NCI-H146 treated with DMSO at 0.1 percent for 48 hours (cell line): ENCODE measurements at regions not wholly inside any gene's neighbourhood (a gene's known extent, or its start where the extent isn't known, plus 50 kb on each side); places are given as distances from the start of the nearest gene placed in this dataset.
A peak's percentile ranks its signal among the peaks of the same experiment; 100 is the strongest.

ENCODE experiments used
- DNase-seq: peaks from one replicate; lab custom pipeline; 2025; ENCODE audit not compliant: unreplicated experiment; lab: John Stamatoyannopoulos, UW

GRCh38 chr2:17084877-17085276, 419.2 kb upstream of the CYRIA start:
- no peak for DNase-seq

DNA sequence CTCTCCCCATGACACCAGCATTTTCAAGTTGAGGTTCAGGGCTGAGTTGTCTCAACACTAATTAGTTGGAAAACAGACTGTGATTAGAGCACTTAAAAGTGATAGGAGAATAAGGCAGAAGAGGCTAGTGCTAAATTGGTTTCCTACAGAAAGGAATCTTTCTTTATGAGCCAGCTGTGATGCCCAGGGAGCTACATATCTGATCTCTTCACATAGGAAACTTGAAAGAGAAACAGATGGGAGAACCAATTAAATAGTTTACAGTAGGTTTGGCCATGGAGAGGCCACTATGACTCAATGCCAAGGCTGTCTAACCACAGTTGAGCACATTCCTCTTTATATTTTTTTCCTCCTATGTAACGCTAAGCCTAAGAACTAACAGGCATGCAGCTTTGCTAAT, 418.3 kb upstream of the CYRIA start:
- DNase-seq = no peak

- no peak for DNase-seq
These were observed 413.6 kb upstream of the CYRIA start for GRCh38 chr2:17079262-17079661.

DNA sequence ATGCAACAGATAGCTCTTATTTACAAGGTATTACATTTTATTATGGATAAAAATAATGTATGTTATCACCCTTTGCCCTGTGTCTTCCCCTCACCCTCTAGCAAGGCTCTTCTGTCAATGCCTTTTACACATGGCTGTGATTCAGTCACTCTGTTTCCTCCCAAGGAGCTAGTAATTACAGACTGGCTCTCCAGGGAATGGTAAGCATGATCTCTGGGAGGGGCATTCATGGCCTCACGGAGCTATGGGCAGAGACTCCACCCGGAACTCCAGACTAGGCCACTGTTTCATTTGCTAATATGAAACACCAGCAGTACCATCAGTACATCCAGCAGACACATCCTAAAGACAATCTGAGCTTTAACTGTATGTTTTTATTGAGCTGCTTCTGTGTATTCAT, 410.9 kb upstream of the CYRIA start:
- no peak for DNase-seq

DNA sequence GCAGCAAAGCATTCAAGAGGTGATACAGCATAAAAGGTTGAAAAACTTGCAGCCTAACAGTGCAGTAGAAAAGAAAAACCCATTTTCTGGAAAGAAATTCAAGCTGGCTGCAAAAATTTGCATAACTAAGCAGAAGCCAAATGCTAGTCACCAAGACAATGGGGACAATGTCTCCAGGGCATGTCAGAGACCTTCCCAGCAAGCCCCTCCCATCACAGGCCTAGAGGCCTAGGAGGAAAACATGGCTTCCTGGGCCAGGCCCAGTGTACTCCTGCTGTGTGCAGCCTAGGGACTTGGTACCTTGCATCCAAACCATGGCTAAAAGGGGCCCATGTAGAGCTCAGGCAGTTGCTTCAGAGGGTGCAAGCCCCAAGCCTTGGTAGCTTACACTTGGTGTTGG, 405.1 kb upstream of the CYRIA start:
- DNase-seq = no peak

DNA sequence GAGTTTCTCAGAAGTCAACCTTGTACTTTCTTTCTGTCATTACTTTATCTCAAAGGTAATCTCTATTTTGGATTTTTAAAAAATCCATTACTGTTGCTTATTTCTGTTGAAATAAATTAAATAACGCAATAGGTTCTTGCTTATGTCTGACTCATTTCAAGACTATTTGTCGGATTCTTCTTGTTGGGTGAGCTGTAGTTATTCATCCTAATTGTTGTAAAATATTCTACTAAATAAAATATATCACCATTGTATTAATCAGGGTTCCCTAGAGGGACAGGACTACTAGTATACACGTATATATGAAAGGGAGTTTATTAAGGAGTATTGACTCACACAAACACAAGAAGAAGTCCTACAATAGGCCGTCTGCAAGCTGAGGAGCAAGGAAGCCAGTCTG, 403.9 kb upstream of the CYRIA start:
- no peak for DNase-seq

DNA sequence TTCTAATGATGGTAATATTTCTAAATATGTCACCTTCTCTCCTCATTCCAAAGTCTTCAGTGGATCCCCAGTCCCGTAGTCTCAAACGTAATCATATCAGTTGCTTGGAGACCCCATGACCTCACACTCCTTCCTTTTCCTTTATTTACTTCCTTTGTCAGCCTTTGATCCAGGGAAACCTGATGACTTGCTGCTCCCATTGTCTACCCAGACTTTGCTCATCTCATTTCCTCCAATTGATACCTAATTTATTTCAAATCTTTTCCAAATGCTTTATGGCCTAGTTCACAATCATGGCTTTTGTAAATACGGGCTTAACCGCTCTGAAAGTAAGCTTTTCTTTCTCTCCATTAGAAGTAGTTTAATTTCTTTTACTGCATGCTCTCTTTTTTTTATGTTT, 402.4 kb upstream of the CYRIA start:
- DNase-seq = no peak

DNA sequence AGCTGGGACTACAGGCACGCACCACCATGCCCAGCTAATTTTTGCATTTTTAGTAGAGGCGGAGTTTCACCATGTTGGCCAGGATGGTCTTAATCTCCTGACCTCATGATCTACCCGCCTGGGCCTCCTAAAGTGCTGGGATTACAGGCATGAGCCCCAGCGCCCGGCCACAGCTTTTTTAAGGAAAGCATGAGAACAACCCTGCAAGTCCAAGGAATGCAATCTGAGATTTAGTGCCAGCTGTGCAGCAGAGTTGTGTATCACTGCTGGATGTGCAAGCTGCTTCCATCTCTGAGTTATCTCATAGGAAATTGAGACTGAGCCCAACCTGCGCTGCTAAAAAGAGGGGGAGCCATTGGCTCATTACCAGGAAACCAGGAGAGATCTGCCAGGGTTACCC, 399.9 kb upstream of the CYRIA start:
- no peak for DNase-seq

DNA sequence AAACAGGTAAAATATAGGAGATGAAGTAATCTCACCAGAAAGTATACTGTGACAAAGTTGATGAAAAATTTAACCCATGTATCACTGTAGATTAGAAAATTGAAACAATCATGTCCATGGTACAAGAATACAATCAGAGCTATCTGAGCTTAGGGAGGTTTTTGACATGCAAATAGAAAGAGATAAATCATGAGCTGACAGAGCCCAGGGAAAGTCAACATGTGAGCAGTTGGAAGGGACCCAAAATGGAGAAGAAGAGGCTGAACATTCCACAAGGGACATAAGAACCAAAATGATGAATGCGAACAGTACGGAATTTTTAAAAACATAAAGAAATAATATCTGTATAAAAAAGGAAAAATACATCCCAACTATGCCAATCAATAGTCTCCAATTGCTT, 395.4 kb upstream of the CYRIA start:
- no peak for DNase-seq

DNA sequence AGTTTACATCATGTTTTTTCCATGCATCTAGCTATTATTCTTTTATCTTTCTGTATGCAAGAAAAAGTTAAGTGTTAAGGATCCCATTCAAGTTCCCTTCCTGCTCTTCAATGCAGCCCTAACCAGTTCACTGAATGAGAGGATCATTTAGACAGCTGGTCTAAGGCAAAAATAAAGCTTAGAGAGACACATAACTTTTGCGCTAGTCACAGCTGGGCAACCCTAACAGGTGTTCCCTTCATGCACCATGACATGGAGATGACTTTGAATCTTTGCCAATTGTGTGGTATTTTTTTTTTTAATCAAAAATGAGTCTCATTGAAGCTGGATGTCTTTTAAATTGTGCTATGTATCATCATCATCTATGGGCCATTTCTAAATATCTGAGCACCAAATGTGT, 393.8 kb upstream of the CYRIA start:
- DNase-seq = no peak

GRCh38 chr2:17058772-17059402, 393.3 kb upstream of the CYRIA start:
- DNase-seq = no peak

DNA sequence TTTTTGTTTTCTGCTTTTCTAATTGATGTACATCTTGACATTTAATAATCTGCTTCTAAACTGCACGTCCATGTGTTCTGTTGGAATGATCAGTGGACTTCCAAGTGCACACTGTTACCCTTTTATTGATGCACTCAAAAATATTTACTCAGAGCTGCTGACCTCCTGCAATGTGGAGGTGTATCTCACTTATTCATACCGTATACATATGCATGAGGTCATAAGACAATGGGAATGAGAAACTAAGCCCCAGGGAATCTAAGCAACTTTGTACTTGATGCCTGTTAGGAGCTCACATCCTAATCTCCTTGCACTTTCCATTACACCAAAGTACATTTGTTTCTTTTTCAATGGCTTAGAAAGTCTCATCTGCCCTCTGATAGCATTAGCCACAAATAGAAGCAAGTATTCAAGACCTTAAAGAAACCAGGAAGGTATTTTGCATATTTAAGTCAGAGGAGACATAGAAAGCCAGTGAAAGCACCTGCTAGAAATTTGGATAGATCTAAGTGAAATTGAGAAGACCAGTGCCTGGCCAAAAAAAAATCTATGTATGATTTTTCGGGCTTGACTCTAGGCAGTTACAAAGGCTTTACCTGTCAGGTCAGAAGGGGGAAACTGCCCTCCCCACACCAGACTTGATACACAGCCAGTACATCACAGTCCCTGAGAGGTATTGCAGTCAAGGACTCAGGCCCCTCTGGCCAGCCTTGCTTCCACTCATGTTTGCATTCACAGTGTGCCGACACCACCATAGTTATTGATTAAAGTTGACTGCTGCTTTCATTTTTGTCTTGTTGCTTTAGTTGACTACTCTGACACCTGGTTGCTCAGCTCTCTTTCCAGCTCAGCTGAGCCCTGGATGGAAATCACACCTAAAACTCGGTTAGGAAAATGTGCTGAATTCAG, 391.7 kb upstream of the CYRIA start:
- no peak for DNase-seq

DNA sequence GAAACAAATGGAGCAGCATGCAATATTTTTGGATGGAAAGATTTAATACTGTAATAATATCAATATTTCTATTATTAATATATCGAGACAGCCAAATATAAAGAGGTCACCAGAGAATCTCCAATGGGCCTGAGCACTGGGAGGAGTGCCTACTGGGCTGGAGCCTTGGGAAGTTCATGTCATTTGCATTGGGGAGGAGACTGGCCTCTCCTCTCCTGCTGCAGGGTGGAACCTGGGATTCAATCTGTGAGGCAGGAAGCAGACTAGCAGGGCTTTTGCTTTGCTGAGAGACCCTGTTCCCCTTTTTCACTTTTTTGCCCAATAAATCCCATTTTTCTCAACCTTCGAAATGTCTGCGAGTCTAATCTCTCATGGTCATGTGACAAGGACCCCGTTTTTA, 390.6 kb upstream of the CYRIA start:
- DNase-seq = no peak

- DNase-seq = peak; percentile 36
These were observed 386.4 kb upstream of the CYRIA start for GRCh38 chr2:17052001-17052400.

- DNase-seq = peak; percentile 54
These were observed 385.9 kb upstream of the CYRIA start for GRCh38 chr2:17051538-17051937.

DNA sequence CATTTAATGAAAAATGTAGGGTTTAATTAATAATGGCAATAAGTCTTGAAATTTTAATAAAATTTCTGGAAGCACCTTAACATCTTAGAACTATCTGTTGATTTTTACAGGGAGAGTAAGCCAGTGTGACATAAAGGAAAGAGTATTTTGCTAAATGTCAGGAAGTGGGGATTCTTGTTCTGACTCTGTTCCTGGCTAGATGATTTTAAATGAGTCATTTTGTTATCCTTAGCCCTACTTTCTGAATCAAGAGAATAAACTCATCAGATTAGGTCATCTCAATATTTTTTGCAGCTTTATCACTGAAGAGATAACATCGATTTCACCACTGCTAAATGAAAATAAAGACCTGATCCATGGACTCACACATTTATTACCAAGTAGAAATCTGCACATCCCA, 377.5 kb upstream of the CYRIA start:
- no peak for DNase-seq

- DNase-seq = no peak
These were observed 370.7 kb upstream of the CYRIA start for GRCh38 chr2:17036361-17036760.

DNA sequence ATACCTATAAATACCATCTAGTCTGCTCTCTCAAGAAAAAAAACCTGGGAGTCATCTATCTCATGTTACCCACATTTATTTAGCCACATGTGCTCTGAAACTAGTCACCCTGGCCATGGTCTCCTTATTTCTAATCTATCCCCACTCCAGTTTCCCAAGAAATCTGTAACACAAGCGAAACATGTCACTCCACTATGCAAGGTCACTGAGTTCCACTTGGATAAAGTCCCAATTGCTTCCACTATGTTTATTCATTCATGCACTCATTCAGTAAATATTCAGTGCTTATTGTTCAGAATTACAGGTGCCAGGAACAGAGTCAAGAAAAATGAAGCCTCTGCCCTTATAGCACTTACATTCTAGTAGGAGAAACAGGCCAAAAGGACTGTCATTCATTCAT, 369.4 kb upstream of the CYRIA start:
- no peak for DNase-seq

DNA sequence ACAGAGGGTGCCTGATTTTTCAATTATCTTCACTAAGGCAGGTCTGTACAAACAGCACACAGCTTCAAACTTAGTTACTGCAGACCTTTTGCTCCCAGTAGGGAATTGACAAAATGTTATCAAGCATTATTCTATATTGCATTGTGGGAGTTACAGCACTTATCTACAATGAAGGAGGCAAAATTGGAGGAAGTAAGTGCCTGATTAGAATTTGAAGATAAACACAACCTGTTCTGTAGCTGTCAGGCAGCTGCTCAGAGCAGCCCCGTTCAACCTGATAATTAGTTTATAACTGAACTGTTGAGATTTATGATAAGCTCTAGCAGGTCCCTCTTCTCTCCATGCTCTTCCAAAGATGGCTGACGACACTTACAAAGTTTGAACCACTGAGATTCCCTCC, 364.4 kb upstream of the CYRIA start:
- DNase-seq = no peak

GRCh38 chr2:17012297-17012696, 346.7 kb upstream of the CYRIA start:
- no peak for DNase-seq

GRCh38 chr2:17010104-17010503, 344.5 kb upstream of the CYRIA start:
- DNase-seq = no peak

GRCh38 chr2:17000184-17000482, 334.5 kb upstream of the CYRIA start:
- peak; percentile 10 for DNase-seq
